ENCODE measurements at regions not wholly inside any gene's neighbourhood (a gene's known extent, or its start where the extent isn't known, plus 50 kb on each side); places are given as distances from the start of the nearest gene placed in this dataset.

DNA sequence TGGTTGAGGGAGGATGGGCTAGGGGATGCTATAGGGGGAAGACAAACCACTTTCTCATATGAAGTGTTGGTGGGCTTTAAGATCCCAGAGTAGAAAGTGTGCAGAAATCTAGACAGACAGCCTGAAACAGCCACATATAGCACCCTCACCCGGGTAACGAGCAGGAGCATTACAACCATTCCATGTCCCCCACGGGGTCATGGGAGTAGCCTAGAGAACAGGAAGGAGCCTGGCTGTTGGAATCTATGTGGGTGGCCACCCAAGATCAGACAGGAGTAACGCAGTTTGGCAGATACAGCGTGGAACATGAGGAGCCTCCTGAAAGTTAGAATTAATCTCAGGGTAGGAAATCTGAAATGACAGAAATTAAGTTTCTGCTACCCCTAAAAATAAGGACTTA, 146.1 kb upstream of the RAI14 start:
- TF ChIP-seq, protein P1, sequence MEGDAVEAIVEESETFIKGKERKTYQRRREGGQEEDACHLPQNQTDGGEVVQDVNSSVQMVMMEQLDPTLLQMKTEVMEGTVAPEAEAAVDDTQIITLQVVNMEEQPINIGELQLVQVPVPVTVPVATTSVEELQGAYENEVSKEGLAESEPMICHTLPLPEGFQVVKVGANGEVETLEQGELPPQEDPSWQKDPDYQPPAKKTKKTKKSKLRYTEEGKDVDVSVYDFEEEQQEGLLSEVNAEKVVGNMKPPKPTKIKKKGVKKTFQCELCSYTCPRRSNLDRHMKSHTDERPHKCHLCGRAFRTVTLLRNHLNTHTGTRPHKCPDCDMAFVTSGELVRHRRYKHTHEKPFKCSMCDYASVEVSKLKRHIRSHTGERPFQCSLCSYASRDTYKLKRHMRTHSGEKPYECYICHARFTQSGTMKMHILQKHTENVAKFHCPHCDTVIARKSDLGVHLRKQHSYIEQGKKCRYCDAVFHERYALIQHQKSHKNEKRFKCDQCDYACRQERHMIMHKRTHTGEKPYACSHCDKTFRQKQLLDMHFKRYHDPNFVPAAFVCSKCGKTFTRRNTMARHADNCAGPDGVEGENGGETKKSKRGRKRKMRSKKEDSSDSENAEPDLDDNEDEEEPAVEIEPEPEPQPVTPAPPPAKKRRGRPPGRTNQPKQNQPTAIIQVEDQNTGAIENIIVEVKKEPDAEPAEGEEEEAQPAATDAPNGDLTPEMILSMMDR (conservative IDR thresholded peaks at IDR 0.05) = no peak
- no peak for TF ChIP-seq EZH2 (IDR thresholded peaks at IDR 0.05; ENCODE audit: low read depth)

Measured in PC-9 (cell line).